ENCODE measurements at regions not wholly inside any gene's neighbourhood (a gene's known extent, or its start where the extent isn't known, plus 50 kb on each side); places are given as distances from the start of the nearest gene placed in this dataset.

- TF ChIP-seq CTCF (IDR thresholded peaks at IDR 0.05) (no peak), ZFX (IDR thresholded peaks at IDR 0.05; ENCODE audit: borderline replicate concordance) (no peak)
Measured at GRCh38 chr3:71921036-71921435, 136.1 kb upstream of the PROK2 start.
